ENCODE measurements at regions not wholly inside any gene's neighbourhood (a gene's known extent, or its start where the extent isn't known, plus 50 kb on each side); places are given as distances from the start of the nearest gene placed in this dataset.

DNA sequence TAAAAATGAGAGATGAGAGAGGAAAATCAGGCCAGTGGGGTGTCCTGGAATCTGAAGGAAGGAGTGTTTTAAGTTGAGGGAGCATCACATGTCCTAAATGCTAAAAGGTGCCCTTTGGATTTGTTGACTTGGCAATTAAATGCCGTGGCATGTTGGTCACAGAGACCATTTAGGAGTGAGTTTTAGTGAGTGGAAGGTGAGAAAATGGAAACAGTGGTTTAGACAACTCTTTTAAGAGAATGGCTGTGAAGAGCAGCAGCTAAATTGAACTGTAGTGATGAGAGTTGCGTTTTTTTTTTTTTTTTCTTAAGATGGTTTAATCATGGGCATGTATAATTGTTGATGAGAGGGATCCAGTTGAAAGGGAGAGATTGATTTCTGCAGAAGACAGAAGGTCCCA lies 95.0 kb downstream of the S1PR1 start:
- Histone ChIP-seq H3K9me3 (ENCODE audit: control insufficient read depth in 2 of 3, insufficient read depth in 1 of 3, low read length in 3 of 3) (no peaks in the 10 kb centered on the region), H3K9ac (ENCODE audit: low read length in 3 of 3) (no peak overlapping the region), H3K4me3 (ENCODE audit: low read length in 3 of 3) (no peak overlapping the region), H3K36me3 (ENCODE audit: control insufficient read depth in 2 of 3, insufficient read depth in 3 of 3, low read length in 3 of 3) (no peaks in the 10 kb centered on the region), H3K27me3 (ENCODE audit: control insufficient read depth, insufficient read depth, low read length) (no peaks in the 10 kb centered on the region), H3K27ac (ENCODE audit: low read depth in 2 of 2, low read length in 2 of 2) (no peak overlapping the region), H3K4me1 (ENCODE audit: control insufficient read depth in 2 of 3, insufficient read depth in 2 of 3, low read depth in 1 of 3, low read length in 3 of 3) (no peaks in the 10 kb centered on the region)
- no peak for FAIRE-seq
- intact Hi-C loops (cut with DNase I), result no loop called here
- DNase-seq, result no peak
- TF ChIP-seq, protein P1, sequence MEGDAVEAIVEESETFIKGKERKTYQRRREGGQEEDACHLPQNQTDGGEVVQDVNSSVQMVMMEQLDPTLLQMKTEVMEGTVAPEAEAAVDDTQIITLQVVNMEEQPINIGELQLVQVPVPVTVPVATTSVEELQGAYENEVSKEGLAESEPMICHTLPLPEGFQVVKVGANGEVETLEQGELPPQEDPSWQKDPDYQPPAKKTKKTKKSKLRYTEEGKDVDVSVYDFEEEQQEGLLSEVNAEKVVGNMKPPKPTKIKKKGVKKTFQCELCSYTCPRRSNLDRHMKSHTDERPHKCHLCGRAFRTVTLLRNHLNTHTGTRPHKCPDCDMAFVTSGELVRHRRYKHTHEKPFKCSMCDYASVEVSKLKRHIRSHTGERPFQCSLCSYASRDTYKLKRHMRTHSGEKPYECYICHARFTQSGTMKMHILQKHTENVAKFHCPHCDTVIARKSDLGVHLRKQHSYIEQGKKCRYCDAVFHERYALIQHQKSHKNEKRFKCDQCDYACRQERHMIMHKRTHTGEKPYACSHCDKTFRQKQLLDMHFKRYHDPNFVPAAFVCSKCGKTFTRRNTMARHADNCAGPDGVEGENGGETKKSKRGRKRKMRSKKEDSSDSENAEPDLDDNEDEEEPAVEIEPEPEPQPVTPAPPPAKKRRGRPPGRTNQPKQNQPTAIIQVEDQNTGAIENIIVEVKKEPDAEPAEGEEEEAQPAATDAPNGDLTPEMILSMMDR (IDR thresholded peaks at IDR 0.05; ENCODE audit: borderline replicate concordance, extremely low read depth, insufficient read depth), result no peak

DNA sequence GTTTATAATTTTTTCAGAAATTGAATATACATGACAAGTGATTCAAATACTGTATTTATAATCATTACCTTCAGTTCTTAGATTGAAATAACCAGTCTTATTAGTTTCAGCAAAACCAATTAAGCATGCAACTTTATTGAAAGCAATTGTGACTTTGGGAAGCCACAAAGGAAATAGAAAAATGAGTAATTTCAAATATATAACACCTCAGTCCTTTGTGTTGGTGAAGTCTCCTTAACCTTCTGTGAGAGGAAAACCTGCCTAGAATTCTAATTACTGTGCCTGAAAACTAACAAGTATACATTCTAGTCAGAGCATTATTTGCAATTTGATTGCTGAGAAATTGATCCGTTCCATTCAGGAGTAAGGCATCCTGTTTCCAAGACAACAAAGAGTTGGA lies 95.8 kb downstream of the S1PR1 start:
- Histone ChIP-seq H3K9ac (ENCODE audit: low read length in 3 of 3) (no peak overlapping the region), H3K4me1 (ENCODE audit: control insufficient read depth in 2 of 3, insufficient read depth in 2 of 3, low read depth in 1 of 3, low read length in 3 of 3) (no peaks in the 10 kb centered on the region), H3K9me3 (ENCODE audit: control insufficient read depth in 2 of 3, insufficient read depth in 1 of 3, low read length in 3 of 3) (no peaks in the 10 kb centered on the region), H3K27ac (ENCODE audit: low read depth in 2 of 2, low read length in 2 of 2) (no peak overlapping the region), H3K36me3 (ENCODE audit: control insufficient read depth in 2 of 3, insufficient read depth in 3 of 3, low read length in 3 of 3) (no peaks in the 10 kb centered on the region), H3K27me3 (ENCODE audit: control insufficient read depth, insufficient read depth, low read length) (no peaks in the 10 kb centered on the region), H3K4me3 (ENCODE audit: low read length in 3 of 3) (no peak overlapping the region)
- intact Hi-C loops (cut with DNase I), result no loop called here
- TF ChIP-seq, protein P1 (IDR thresholded peaks at IDR 0.05; ENCODE audit: borderline replicate concordance, extremely low read depth, insufficient read depth), result no peak
- FAIRE-seq, result no peak
- no peak for DNase-seq

DNA sequence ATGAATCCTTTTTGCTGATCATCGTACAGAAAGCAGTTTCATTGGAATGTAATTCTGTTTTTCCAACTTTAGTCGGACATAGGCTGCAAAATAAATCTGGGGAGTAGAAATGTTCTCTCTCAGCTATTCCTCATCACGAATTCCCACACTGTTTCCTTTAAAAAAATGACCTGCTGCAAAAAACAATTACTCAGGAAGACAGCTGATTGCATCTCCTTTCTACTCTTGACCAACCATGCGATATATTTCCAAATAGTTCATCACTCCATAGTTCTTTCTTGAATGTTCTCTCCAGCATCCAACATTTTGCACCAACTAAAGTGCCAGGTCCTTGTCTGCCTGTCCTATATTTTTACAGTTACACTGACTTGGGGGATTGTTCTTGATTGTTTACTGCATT lies 96.4 kb downstream of the S1PR1 start:
- Histone ChIP-seq H3K27me3 (ENCODE audit: control insufficient read depth, insufficient read depth, low read length) (no peaks in the 10 kb centered on the region), H3K9me3 (ENCODE audit: control insufficient read depth in 2 of 3, insufficient read depth in 1 of 3, low read length in 3 of 3) (no peaks in the 10 kb centered on the region), H3K9ac (ENCODE audit: low read length in 3 of 3) (no peak overlapping the region), H3K4me3 (ENCODE audit: low read length in 3 of 3) (no peak overlapping the region), H3K4me1 (ENCODE audit: control insufficient read depth in 2 of 3, insufficient read depth in 2 of 3, low read depth in 1 of 3, low read length in 3 of 3) (no peaks in the 10 kb centered on the region), H3K36me3 (ENCODE audit: control insufficient read depth in 2 of 3, insufficient read depth in 3 of 3, low read length in 3 of 3) (no peaks in the 10 kb centered on the region), H3K27ac (ENCODE audit: low read depth in 2 of 2, low read length in 2 of 2) (no peak overlapping the region)
- DNase-seq (no peak), FAIRE-seq (no peak)
- intact Hi-C loops (cut with DNase I), result no loop called here
- TF ChIP-seq, protein P1 (IDR thresholded peaks at IDR 0.05; ENCODE audit: borderline replicate concordance, extremely low read depth, insufficient read depth), result no peak

DNA sequence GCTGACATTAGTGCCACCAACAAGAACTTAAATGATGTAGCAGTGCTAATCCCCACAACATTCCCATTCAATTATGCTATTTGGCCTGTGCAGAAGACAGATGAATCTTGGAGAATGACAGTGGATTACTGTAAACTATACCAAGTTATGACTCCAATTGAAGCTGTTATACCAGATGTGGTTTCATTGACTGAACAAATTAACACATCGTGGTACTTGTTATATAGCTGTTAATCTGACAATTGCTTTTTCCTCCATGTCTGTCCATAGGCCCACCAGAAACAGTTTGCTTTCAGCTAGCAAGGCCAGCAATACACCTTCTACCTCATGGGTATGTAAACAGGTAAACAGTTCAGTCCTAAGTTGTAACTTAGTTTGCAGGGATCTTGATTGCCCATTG lies 101.1 kb downstream of the S1PR1 start:
- DNase-seq (no peak), FAIRE-seq (no peak)
- Histone ChIP-seq H3K9me3 (ENCODE audit: control insufficient read depth in 2 of 3, insufficient read depth in 1 of 3, low read length in 3 of 3) (peaks cover 0 to 8% (median 0%) of the 10 kb centered on the region in 3 donors), H3K36me3 (ENCODE audit: control insufficient read depth in 2 of 3, insufficient read depth in 3 of 3, low read length in 3 of 3) (no peaks in the 10 kb centered on the region), H3K4me3 (ENCODE audit: low read length in 3 of 3) (no peak overlapping the region), H3K9ac (ENCODE audit: low read length in 3 of 3) (no peak overlapping the region), H3K27me3 (ENCODE audit: control insufficient read depth, insufficient read depth, low read length) (no peaks in the 10 kb centered on the region), H3K4me1 (ENCODE audit: control insufficient read depth in 2 of 3, insufficient read depth in 2 of 3, low read depth in 1 of 3, low read length in 3 of 3) (no peaks in the 10 kb centered on the region), H3K27ac (ENCODE audit: low read depth in 2 of 2, low read length in 2 of 2) (no peak overlapping the region)
- intact Hi-C loops (cut with DNase I), result no loop called here
- TF ChIP-seq, protein P1 (IDR thresholded peaks at IDR 0.05; ENCODE audit: borderline replicate concordance, extremely low read depth, insufficient read depth), result no peak
